HepG2 (cell line): ENCODE measurements at regions not wholly inside any gene's neighbourhood (a gene's known extent, or its start where the extent isn't known, plus 50 kb on each side); places are given as distances from the start of the nearest gene placed in this dataset.

ENCODE experiments used
- HDAC6 ChIP-seq: fragments of 200-600 bp; sonication (generic); IDR thresholded peaks from 2 replicates; pipeline ENCODE4 v1.7.0; 2017; ENCODE audit warnings: mild to moderate bottlenecking, antibody characterized with exemption, low read length, low read depth
- RAD51 ChIP-seq: fragments of 450-650 bp; IDR thresholded peaks from 2 replicates; pipeline ENCODE4 v1.6.1; 2016; ENCODE audit warnings: borderline replicate concordance
- REST ChIP-seq, 2 experiments: IDR thresholded peaks; 2 replicates each; pipeline ENCODE4 v1.6.1; 2011 to 2012; ENCODE audit warnings: low read length in 2 of 2, borderline replicate concordance in 1 of 2, low read depth in 1 of 2, mild to moderate bottlenecking in 1 of 2, moderate library complexity in 1 of 2
- SALL2 ChIP-seq: sonication (generic); formaldehyde crosslinking; IDR thresholded peaks from 2 replicates; pipeline ENCODE4 v1.8.1; 2023; ENCODE audit warnings: mild to moderate bottlenecking, missing genetic modification reagents, inconsistent platforms
- SMARCC2 ChIP-seq: fragments of 450-650 bp; IDR thresholded peaks from 2 replicates; pipeline ENCODE4 v1.6.1; 2017; ENCODE audit warnings: antibody characterized with exemption, mild to moderate bottlenecking
- ZBTB49 ChIP-seq: sonication (generic); formaldehyde crosslinking; IDR thresholded peaks from 2 replicates; pipeline ENCODE4 v1.4.0; 2020; ENCODE audit warnings: missing genetic modification reagents, borderline replicate concordance

GRCh38 chr5:175206669-175207068, 237.3 kb downstream of the DRD1 start:
- no peak for TF ChIP-seq HDAC6
- TF ChIP-seq SMARCC2: no peak
- TF ChIP-seq ZBTB49 (CRISPR knock-in tag): no peak
- TF ChIP-seq REST (IDR thresholded peaks at IDR 0.05; ENCODE audit: borderline replicate concordance in 1 of 2, low read depth in 1 of 2, low read length in 2 of 2): no peak
- no peak for TF ChIP-seq RAD51
- TF ChIP-seq SALL2: no peak
